GM23248 (cell line): ENCODE measurements at regions not wholly inside any gene's neighbourhood (a gene's known extent, or its start where the extent isn't known, plus 50 kb on each side); places are given as distances from the start of the nearest gene placed in this dataset.

Experiments used
- DNase-seq: peaks from one replicate; pipeline ENCODE4 v3.0.0-alpha.2; 2015
- H2AFZ ChIP-seq: fragments of 200-600 bp; sonication (generic); 2 replicates; pipeline ENCODE4 v1.6.1; 2016; ENCODE audit warnings: antibody characterized with exemption
- H3F3A ChIP-seq: fragments of 200-600 bp; sonication (generic); 2 replicates; pipeline ENCODE4 v1.6.1; 2016; ENCODE audit warnings: mild to moderate bottlenecking, antibody characterized with exemption, mixed run types; ENCODE audit not compliant: insufficient read depth
- H3K27ac ChIP-seq: fragments of 200-600 bp; sonication (generic); 2 replicates; pipeline ENCODE4 v1.5.1; 2016; ENCODE audit warnings: mild to moderate bottlenecking
- H3K27me3 ChIP-seq: fragments of 200-600 bp; sonication (generic); replicated peaks from 2 replicates; pipeline ENCODE4 v1.6.1; 2016; ENCODE audit warnings: mild to moderate bottlenecking; ENCODE audit not compliant: insufficient read depth
- H3K36me3 ChIP-seq: fragments of 200-600 bp; sonication (generic); 2 replicates; pipeline ENCODE4 v1.6.1; 2016; ENCODE audit warnings: low read depth, mild to moderate bottlenecking
- H3K4me1 ChIP-seq: fragments of 200-600 bp; sonication (generic); 2 replicates; pipeline ENCODE4 v1.6.1; 2016; ENCODE audit warnings: mild to moderate bottlenecking; ENCODE audit not compliant: insufficient read depth
- H3K4me2 ChIP-seq: fragments of 200-600 bp; sonication (generic); one replicate; pipeline ENCODE4 v1.6.1; 2016; ENCODE audit warnings: mild to moderate bottlenecking; ENCODE audit not compliant: unreplicated experiment
- H3K4me3 ChIP-seq: fragments of 200-600 bp; sonication (generic); 2 replicates; pipeline ENCODE4 v1.5.1; 2016; ENCODE audit warnings: mild to moderate bottlenecking
- H3K79me2 ChIP-seq: fragments of 200-600 bp; sonication (generic); 2 replicates; pipeline ENCODE4 v1.6.1; 2016; ENCODE audit warnings: mild to moderate bottlenecking; ENCODE audit not compliant: insufficient read depth
- H3K9ac ChIP-seq: fragments of 200-600 bp; sonication (generic); 2 replicates; pipeline ENCODE4 v1.6.1; 2016; ENCODE audit warnings: mild to moderate bottlenecking
- H3K9me2 ChIP-seq: fragments of 200-600 bp; sonication (generic); 2 replicates; pipeline ENCODE4 v1.6.1; 2016; ENCODE audit warnings: mixed run types, mild to moderate bottlenecking, moderate library complexity; ENCODE audit not compliant: insufficient read depth
- H3K9me3 ChIP-seq: fragments of 200-600 bp; sonication (generic); one replicate; pipeline ENCODE4 v1.6.1; 2017; ENCODE audit warnings: low read depth
- H4K20me1 ChIP-seq: fragments of 200-600 bp; sonication (generic); 2 replicates; pipeline ENCODE4 v1.6.0; 2016; ENCODE audit not compliant: insufficient read depth
- EZH2 ChIP-seq: fragments of 200-600 bp; sonication (generic); IDR thresholded peaks from 2 replicates; pipeline ENCODE4 v1.6.1; 2018; ENCODE audit warnings: antibody characterized with exemption, mild to moderate bottlenecking; ENCODE audit not compliant: insufficient read depth, poor library complexity, severe bottlenecking
- EZH2phosphoT487 ChIP-seq: fragments of 200-600 bp; sonication (generic); IDR thresholded peaks from 2 replicates; pipeline ENCODE4 v1.6.1; 2018; ENCODE audit warnings: antibody characterized with exemption, moderate library complexity, mild to moderate bottlenecking, low read depth; ENCODE audit not compliant: insufficient read depth
- WGBS, 2 experiments: methylation state at CpG; one replicate each; pipeline ENCODE4 v1.1.6; 2015 to 2017; ENCODE audit warnings: low lambda C conversion rate in 2 of 2, low coverage in 1 of 2; ENCODE audit errors: missing lambda C conversion rate in 2 of 2; 5-methylcytosine and 5-hydroxymethylcytosine counted together
- in situ Hi-C: fragments of 300-500 bp; cut with MboI; formaldehyde crosslinking; loops from 2 replicates; pipeline ENCODE4 v1.15.0; 2020

DNA sequence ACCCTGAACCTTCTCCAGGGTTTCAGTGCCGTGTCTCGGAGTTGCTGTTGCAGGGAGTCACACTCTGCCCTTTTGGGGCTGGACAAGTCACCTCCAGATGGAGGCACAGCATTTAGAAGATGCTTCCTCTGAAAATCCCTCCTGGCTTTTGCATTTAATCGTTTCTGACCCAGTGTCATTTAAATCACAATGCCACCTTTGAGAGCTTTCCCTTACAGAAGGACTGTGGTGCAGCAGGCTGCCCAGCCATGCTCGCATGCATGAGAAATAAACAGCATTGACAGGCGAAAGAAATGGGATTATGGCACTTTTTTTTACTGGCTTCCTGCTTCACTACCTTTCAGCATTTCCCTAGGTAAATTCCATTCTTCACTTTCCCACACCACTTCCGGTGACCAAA is 113.4 kb upstream of the DYRK2 start:
- no peak overlapping the region for H2AFZ ChIP-seq
- H3K4me3 ChIP-seq = no peak overlapping the region
- peak overlapping the region; percentile 74 for H3K27ac ChIP-seq
- no peak overlapping the region for H3K9ac ChIP-seq
- H3K4me2 ChIP-seq = peak overlapping the region; percentile 61
- H3K4me1 ChIP-seq = peaks cover 29% of the 10 kb centered on the region
- TF ChIP-seq EZH2phosphoT487 (no peak), EZH2 (no peak)
- no peaks in the 10 kb centered on the region for H3K36me3 ChIP-seq
- H3K27me3 ChIP-seq = no peaks in the 10 kb centered on the region
- H3F3A ChIP-seq = peaks cover 34% of the 10 kb centered on the region
- no peaks in the 10 kb centered on the region for H3K9me3 ChIP-seq
- WGBS, 2 experiments = 55 to 62% methylated on average over 6 of the region's 6 CpGs
- no peaks in the 10 kb centered on the region for H4K20me1 ChIP-seq
- in situ Hi-C loops = no loop called here
- H3K79me2 ChIP-seq = no peaks in the 10 kb centered on the region
- DNase-seq = no peak
- no peaks in the 10 kb centered on the region for H3K9me2 ChIP-seq

- in situ Hi-C loops = no loop called here
- Histone ChIP-seq H3K4me1 (peaks cover 34% of the 10 kb centered on the region), H3K36me3 (no peaks in the 10 kb centered on the region), H3K27me3 (no peaks in the 10 kb centered on the region), H3K4me2 (no peak overlapping the region), H3K9me3 (no peaks in the 10 kb centered on the region), H4K20me1 (no peaks in the 10 kb centered on the region), H3K4me3 (no peak overlapping the region), H3K9ac (no peak overlapping the region), H3K9me2 (no peaks in the 10 kb centered on the region; the same call in 1 of the 2 replicates), H2AFZ (no peak overlapping the region), H3K27ac (no peak overlapping the region), H3F3A (peaks cover 34% of the 10 kb centered on the region), H3K79me2 (no peaks in the 10 kb centered on the region)
- TF ChIP-seq EZH2phosphoT487 (no peak), EZH2 (no peak)
- 91 to 93% methylated on average over 5 of the region's 5 CpGs for WGBS, 2 experiments
- no peak for DNase-seq
Measured at GRCh38 chr12:67535971-67536370, 112.6 kb upstream of the DYRK2 start.

DNA sequence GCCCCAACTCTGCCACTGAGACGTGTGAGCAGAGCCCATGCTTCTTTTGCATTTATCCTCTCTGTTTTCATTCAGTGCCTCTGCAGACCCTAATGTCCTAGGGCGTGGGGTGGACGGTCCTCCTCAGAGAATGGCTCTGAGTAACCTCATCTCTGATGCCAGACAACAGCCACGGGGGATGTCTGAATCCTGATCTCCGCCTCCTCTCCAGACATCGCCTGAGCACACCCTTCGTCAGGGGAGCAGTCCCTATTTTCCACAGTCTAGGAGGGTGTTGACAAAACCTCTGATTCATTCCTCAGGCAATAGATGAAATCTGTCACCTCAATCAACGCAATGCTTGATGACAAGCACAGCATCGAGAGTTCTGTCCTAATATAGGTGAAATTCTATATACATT is 109.2 kb upstream of the DYRK2 start:
- Histone ChIP-seq H3K4me2 (no peak overlapping the region), H3K4me3 (no peak overlapping the region), H3K27ac (no peak overlapping the region), H3K9ac (no peak overlapping the region), H3K9me2 (no peaks in the 10 kb centered on the region; the same call in 1 of the 2 replicates), H3K27me3 (no peaks in the 10 kb centered on the region), H3K4me1 (peaks cover 23% of the 10 kb centered on the region), H3K36me3 (no peaks in the 10 kb centered on the region), H2AFZ (no peak overlapping the region), H3K9me3 (no peaks in the 10 kb centered on the region), H3K79me2 (no peaks in the 10 kb centered on the region), H4K20me1 (no peaks in the 10 kb centered on the region), H3F3A (peaks cover 14% of the 10 kb centered on the region)
- DNase-seq = no peak
- TF ChIP-seq EZH2phosphoT487 (no peak), EZH2 (no peak)
- in situ Hi-C loops = no loop called here
- 70 to 71% methylated on average over 9 of the region's 9 CpGs for WGBS, 2 experiments

DNA sequence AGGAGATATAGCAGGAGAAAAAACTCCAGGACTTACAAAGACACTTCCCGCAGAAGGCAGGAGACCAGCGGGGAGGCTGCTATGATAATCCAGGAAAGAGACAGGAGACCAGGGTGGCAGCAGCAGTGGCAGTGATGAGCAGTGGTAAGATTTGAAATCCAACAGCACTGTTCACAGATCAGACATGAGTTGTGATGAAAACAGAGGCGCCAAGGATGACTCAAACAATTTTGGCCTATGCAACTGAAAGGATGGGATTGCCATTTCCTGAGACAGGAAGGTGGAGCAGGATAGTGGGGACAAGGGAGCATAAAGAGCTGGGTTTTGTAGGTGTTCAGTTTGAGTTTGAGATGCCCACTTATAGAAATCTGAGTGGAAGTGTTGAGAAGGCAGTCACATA is 108.6 kb upstream of the DYRK2 start:
- Histone ChIP-seq H3K4me2 (no peak overlapping the region), H3K9me3 (no peaks in the 10 kb centered on the region), H2AFZ (no peak overlapping the region), H3K27me3 (no peaks in the 10 kb centered on the region), H3K36me3 (no peaks in the 10 kb centered on the region), H3F3A (peaks cover 8% of the 10 kb centered on the region; the same call in 1 of the 2 replicates), H3K4me1 (peaks cover 18% of the 10 kb centered on the region), H4K20me1 (no peaks in the 10 kb centered on the region), H3K79me2 (no peaks in the 10 kb centered on the region), H3K9ac (no peak overlapping the region), H3K27ac (no peak overlapping the region), H3K9me2 (no peaks in the 10 kb centered on the region; the same call in 1 of the 2 replicates), H3K4me3 (no peak overlapping the region)
- in situ Hi-C loops = no loop called here
- WGBS, 2 experiments = 73 to 75% methylated on average over 3 of the region's 3 CpGs
- DNase-seq = peak; percentile 74
- TF ChIP-seq EZH2phosphoT487 (no peak), EZH2 (no peak)
